Activated T-cell treated with anti-CD3 and anti-CD28 coated beads for 4 hours (primary cell): ENCODE measurements at regions not wholly inside any gene's neighbourhood (a gene's known extent, or its start where the extent isn't known, plus 50 kb on each side); places are given as distances from the start of the nearest gene placed in this dataset.
"Not testable (repeated sequence)": the region's sequence is repeated elsewhere in the genome, so short reads cannot be mapped to it uniquely, and the experiment has no call there.

ENCODE experiments used
- DNase-seq: peaks from one replicate; pipeline ENCODE4 v3.0.0-alpha.2; 2020

- DNase-seq = not testable (repeated sequence)
Observed at GRCh38 chr14:66031981-66032380, 454.2 kb upstream of the CCDC196 start.

- DNase-seq = no peak
Observed at GRCh38 chr14:66032800-66033199, 453.4 kb upstream of the CCDC196 start.

- no peak for DNase-seq
Observed at GRCh38 chr14:66036547-66036946, 449.6 kb upstream of the CCDC196 start.

GRCh38 chr14:66037361-66037760, 448.8 kb upstream of the CCDC196 start:
- DNase-seq = no peak

- no peak for DNase-seq
Observed at GRCh38 chr14:66038212-66038611, 448.0 kb upstream of the CCDC196 start.

- no peak for DNase-seq
Observed at GRCh38 chr14:66038618-66039017, 447.6 kb upstream of the CCDC196 start.

GRCh38 chr14:66039495-66039894, 446.7 kb upstream of the CCDC196 start:
- no peak for DNase-seq

- no peak for DNase-seq
Observed at GRCh38 chr14:66041582-66041981, 444.6 kb upstream of the CCDC196 start.

- no peak for DNase-seq
Observed at GRCh38 chr14:66043921-66044320, 442.2 kb upstream of the CCDC196 start.

GRCh38 chr14:66045572-66046021, 440.6 kb upstream of the CCDC196 start:
- DNase-seq = no peak

GRCh38 chr14:66046035-66046434, 440.1 kb upstream of the CCDC196 start:
- DNase-seq = no peak

- no peak for DNase-seq
Observed at GRCh38 chr14:66046591-66046990, 439.6 kb upstream of the CCDC196 start.

GRCh38 chr14:66056268-66056907, 429.8 kb upstream of the CCDC196 start:
- DNase-seq = no peak

- no peak for DNase-seq
Observed at GRCh38 chr14:66056926-66057552, 429.1 kb upstream of the CCDC196 start.

- no peak for DNase-seq
Observed at GRCh38 chr14:66065188-66065587, 421.0 kb upstream of the CCDC196 start.

- DNase-seq = no peak
Observed at GRCh38 chr14:66066981-66067776, 419.0 kb upstream of the CCDC196 start.

GRCh38 chr14:66069036-66069435, 417.1 kb upstream of the CCDC196 start:
- DNase-seq = no peak

GRCh38 chr14:66069830-66070541, 416.2 kb upstream of the CCDC196 start:
- no peak for DNase-seq

- DNase-seq = peak; percentile 73
Observed at GRCh38 chr14:66070542-66071319, 415.4 kb upstream of the CCDC196 start.

- DNase-seq = no peak
Observed at GRCh38 chr14:66072190-66073084, 413.7 kb upstream of the CCDC196 start.

- DNase-seq = no peak
Observed at GRCh38 chr14:66074537-66074936, 411.6 kb upstream of the CCDC196 start.
